ENCODE measurements at regions not wholly inside any gene's neighbourhood (a gene's known extent, or its start where the extent isn't known, plus 50 kb on each side); places are given as distances from the start of the nearest gene placed in this dataset.

DNA sequence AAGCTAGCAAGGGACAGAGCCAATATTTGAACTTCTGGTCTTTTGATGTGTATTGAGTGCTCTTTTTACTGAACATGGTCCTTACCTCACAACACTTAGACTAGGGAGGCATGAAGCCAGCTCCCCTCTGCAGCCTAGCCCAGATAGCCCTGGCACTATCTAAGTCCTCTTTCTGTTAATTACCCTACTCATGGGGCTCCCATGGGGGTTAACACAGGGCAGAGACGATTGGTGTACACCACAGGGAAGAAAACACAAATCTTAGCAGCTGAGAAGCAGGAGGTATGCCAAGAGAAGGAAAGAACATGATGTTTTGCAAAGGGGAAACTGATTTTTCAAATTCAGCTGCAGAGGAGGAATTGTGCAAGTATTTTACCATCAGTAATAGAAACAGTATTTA is 383.8 kb downstream of the TMEM232 start:
- in situ Hi-C loops (cut with HindIII; ENCODE audit: low pct_unique_long_range_greater_than_20kb, low sequenced_read_pairs), result no loop called here
- no peak for DNase-seq (ENCODE audit: low read depth)

GRCh38 chr5:110343616-110344015 is 382.9 kb downstream of the TMEM232 start:
- in situ Hi-C loops (cut with HindIII; ENCODE audit: low pct_unique_long_range_greater_than_20kb, low sequenced_read_pairs), result no loop called here
- DNase-seq (ENCODE audit: low read depth), result no peak

DNA sequence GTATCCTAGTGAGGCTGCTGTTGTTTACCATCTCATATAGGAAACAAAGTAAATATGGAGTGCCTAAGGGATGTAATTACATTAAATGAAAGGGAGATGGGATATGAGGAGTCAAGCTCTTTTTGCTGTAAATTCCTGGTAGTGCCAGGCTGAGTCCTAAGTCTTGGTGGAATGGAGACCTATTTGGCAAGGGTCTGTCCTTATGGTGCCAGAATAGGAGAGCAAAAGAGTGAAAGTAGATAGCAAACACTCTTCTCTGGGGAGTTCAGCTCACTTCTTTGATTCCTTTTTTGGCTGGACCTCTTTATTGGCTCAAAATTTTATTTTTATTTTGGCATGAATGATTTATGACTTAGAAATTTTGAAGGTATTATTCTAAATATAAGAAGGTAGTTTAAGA is 380.8 kb downstream of the TMEM232 start:
- in situ Hi-C loops (cut with HindIII; ENCODE audit: low pct_unique_long_range_greater_than_20kb, low sequenced_read_pairs), result no loop called here
- no peak for DNase-seq (ENCODE audit: low read depth)

DNA sequence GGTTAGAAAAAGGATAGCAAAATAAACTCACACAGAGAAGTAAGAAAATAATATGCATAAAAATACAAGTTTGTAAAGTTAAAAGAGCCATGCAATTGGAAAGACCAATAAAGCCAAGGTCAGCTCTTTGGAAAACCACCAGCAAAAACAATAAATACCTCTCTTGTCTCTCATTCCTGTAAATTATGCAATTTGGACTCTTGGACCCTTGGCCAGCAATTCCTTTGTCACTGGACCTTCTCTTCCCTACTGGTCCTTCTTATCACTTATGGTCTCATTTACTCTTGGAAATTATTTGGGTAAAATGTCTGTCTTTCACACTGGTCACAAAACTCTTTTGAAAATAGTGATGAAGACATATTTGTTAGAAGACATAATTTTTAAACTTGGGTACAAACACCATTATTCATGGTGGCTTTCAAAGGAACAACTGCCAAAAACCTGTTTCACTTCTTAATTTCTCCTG is 379.5 kb downstream of the TMEM232 start:
- in situ Hi-C loops (cut with HindIII; ENCODE audit: low pct_unique_long_range_greater_than_20kb, low sequenced_read_pairs), result no loop called here
- no peak for DNase-seq (ENCODE audit: low read depth)

GRCh38 chr5:110347781-110348180 is 378.7 kb downstream of the TMEM232 start:
- in situ Hi-C loops (cut with HindIII; ENCODE audit: low pct_unique_long_range_greater_than_20kb, low sequenced_read_pairs), result no loop called here
- no peak for DNase-seq (ENCODE audit: low read depth)

DNA sequence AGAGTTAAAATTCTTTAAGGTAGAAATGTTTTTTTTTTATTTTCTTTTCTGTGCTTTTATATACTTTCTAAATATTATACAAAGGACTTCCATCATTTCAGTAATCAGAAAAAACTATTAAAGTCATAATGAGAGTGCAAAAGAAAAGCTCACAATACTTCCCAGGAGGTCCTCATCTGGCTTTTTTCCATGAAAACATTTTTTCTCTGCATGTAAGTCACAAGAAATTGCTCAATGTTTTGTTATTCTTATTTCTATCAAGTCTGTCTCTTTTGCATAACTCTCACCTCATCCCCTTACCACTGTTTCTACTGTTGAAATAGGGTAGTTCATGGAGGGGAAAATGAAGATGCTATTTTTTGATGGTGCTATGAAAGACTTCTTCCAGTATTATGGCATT is 375.0 kb downstream of the TMEM232 start:
- in situ Hi-C loops (cut with HindIII; ENCODE audit: low pct_unique_long_range_greater_than_20kb, low sequenced_read_pairs), result no loop called here
- DNase-seq (ENCODE audit: low read depth), result no peak

DNA sequence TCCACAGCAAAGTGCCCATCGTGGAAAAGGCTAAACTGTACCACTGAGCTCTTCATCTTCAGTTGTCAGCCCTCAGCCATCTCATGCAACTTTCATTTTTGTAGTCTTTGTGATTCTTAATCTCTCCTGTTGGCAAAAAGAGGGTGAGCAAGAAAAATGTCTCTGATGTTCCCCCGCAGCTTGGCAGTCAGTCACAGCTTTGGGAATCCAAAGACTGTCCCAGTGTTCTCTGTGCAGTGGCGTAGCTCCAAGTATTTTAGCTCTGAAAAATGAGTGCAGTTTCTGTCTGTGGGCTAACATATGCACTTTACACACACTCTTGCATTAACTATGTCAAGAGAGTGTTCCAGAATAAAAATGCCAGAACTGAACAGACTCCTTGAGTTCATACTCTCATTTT is 372.2 kb downstream of the TMEM232 start:
- DNase-seq (ENCODE audit: low read depth), result no peak
- in situ Hi-C loops (cut with HindIII; ENCODE audit: low pct_unique_long_range_greater_than_20kb, low sequenced_read_pairs), result no loop called here

DNA sequence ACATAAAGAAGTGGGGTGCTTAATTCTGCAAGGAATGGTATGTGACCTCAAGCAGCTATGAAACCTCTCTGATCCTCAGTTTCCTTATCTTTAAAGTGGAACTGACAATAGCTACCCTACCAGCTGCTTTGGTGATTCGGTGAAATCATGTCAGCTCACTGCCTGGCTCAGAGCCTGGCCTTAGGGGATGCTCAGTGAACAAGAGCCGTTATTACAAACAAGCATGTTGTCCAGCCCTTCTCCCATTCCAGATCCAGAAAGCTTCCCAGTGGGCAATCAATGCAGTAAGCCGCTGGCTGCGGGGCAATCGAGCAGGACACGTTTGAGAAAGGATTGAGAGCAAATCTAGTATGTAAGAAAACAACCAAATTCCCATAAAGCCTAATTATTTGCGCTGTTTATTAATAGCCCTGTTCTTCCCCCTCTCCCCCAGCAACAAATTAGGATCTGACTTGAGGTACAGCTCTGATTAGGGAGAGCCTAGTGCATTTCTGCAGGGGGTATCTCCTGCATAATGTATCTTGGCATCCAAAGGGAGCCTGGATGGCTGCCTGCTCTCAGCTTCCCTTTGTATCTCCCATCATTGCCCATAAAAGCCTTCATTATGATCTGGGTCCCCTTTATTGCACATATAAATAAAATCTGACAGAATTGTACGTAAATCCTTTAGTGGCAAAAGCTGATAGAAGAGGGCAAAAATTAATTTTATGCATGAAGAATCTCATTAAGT is 371.4 kb downstream of the TMEM232 start:
- no peak for DNase-seq (ENCODE audit: low read depth)
- in situ Hi-C loops (cut with HindIII; ENCODE audit: low pct_unique_long_range_greater_than_20kb, low sequenced_read_pairs), result no loop called here

- in situ Hi-C loops (cut with HindIII; ENCODE audit: low pct_unique_long_range_greater_than_20kb, low sequenced_read_pairs), result no loop called here
- no peak for DNase-seq (ENCODE audit: low read depth)
These were observed 369.8 kb downstream of the TMEM232 start for GRCh38 chr5:110356677-110357076.

- in situ Hi-C loops (cut with HindIII; ENCODE audit: low pct_unique_long_range_greater_than_20kb, low sequenced_read_pairs), result no loop called here
- no peak for DNase-seq (ENCODE audit: low read depth)
These were observed 367.2 kb downstream of the TMEM232 start for GRCh38 chr5:110359221-110359620.

DNA sequence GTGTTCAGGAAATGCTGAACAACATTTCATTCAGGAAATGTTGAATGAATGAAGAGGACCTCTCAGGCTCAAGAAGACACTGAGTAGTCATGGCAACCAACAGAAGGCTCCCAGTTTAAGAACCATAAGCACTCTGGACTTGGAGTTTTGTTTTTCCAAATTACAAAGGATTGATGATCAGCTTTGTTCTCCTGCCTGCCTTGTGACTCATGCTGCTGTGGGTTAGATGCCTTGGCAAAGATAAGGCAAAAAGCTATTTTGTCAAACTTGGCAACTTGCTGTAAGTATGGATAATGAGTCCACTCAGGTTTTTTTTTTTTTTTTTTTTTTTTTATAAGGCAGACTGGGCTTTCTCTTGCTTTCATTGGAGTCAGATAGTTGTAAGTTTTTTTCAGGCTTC is 365.0 kb downstream of the TMEM232 start:
- in situ Hi-C loops (cut with HindIII; ENCODE audit: low pct_unique_long_range_greater_than_20kb, low sequenced_read_pairs), result no loop called here
- peak; percentile 8 for DNase-seq (ENCODE audit: low read depth)

GRCh38 chr5:110362261-110362660 is 364.2 kb downstream of the TMEM232 start:
- in situ Hi-C loops (cut with HindIII; ENCODE audit: low pct_unique_long_range_greater_than_20kb, low sequenced_read_pairs), result no loop called here
- DNase-seq (ENCODE audit: low read depth), result peak; percentile 27

DNA sequence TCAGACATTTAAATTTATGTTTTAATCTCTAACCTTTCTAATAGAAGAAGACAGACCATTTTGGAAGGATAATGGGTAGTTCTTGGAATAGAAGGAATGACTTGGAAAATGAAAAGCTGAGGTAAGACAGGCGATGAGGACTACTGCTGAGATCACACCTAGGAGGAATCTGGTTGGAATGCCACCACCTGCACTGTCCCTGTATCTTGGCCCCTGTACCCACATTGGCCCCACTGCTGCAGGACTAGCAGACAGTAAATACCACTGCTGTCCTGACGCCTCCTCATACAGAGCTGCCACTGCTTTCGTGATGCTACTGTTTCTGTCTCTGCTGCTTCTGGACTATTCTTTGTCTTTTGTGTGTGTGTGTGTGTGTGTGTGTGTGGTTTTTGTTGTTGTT is 359.8 kb downstream of the TMEM232 start:
- no peak for DNase-seq (ENCODE audit: low read depth)
- in situ Hi-C loops (cut with HindIII; ENCODE audit: low pct_unique_long_range_greater_than_20kb, low sequenced_read_pairs), result no loop called here
